Ishikawa (cell line): ENCODE measurements at regions not wholly inside any gene's neighbourhood (a gene's known extent, or its start where the extent isn't known, plus 50 kb on each side); places are given as distances from the start of the nearest gene placed in this dataset.

ENCODE experiments used
- CEBPB ChIP-seq: IDR thresholded peaks from 2 replicates; pipeline ENCODE4 v1.6.1; 2012
- CREB1 ChIP-seq: IDR thresholded peaks from 2 replicates; pipeline ENCODE4 v1.6.1; 2012; ENCODE audit warnings: low read depth
- EGR1 ChIP-seq: IDR thresholded peaks from 2 replicates; pipeline ENCODE4 v1.6.1; 2012
- EP300 ChIP-seq: IDR thresholded peaks from 2 replicates; pipeline ENCODE4 v1.6.1; 2012; ENCODE audit warnings: borderline replicate concordance
- FOXM1 ChIP-seq: IDR thresholded peaks from 2 replicates; pipeline ENCODE4 v1.6.1; 2012; ENCODE audit warnings: low read depth, borderline replicate concordance
- NFIC ChIP-seq: IDR thresholded peaks from 2 replicates; pipeline ENCODE4 v1.6.1; 2012
- RAD21 ChIP-seq: IDR thresholded peaks from 2 replicates; pipeline ENCODE4 v1.6.1; 2012; ENCODE audit warnings: low read depth
- TAF1 ChIP-seq: IDR thresholded peaks from 2 replicates; pipeline ENCODE4 v1.6.1; 2012; ENCODE audit warnings: low read depth, mild to moderate bottlenecking
- TCF12 ChIP-seq: IDR thresholded peaks from 2 replicates; pipeline ENCODE4 v1.6.1; 2012; ENCODE audit warnings: low read depth
- TEAD4 ChIP-seq: IDR thresholded peaks from 2 replicates; pipeline ENCODE4 v1.6.1; 2012
- YY1 ChIP-seq: IDR thresholded peaks from 2 replicates; pipeline ENCODE4 v1.6.1; 2012; ENCODE audit warnings: low read depth
- ZBTB7A ChIP-seq: IDR thresholded peaks from 2 replicates; pipeline ENCODE4 v1.6.1; 2012; ENCODE audit warnings: low read depth
- TF ChIP-seq, protein P1 (sequence below): IDR thresholded peaks from 2 replicates; pipeline ENCODE4 v1.6.1; 2012
- TF ChIP-seq, protein P2 (sequence below): IDR thresholded peaks from 2 replicates; pipeline ENCODE4 v1.6.1; 2012; ENCODE audit warnings: low read depth, mild to moderate bottlenecking
- TF ChIP-seq, protein P3 (sequence below): IDR thresholded peaks from 2 replicates; pipeline ENCODE4 v1.6.1; 2012

DNA sequence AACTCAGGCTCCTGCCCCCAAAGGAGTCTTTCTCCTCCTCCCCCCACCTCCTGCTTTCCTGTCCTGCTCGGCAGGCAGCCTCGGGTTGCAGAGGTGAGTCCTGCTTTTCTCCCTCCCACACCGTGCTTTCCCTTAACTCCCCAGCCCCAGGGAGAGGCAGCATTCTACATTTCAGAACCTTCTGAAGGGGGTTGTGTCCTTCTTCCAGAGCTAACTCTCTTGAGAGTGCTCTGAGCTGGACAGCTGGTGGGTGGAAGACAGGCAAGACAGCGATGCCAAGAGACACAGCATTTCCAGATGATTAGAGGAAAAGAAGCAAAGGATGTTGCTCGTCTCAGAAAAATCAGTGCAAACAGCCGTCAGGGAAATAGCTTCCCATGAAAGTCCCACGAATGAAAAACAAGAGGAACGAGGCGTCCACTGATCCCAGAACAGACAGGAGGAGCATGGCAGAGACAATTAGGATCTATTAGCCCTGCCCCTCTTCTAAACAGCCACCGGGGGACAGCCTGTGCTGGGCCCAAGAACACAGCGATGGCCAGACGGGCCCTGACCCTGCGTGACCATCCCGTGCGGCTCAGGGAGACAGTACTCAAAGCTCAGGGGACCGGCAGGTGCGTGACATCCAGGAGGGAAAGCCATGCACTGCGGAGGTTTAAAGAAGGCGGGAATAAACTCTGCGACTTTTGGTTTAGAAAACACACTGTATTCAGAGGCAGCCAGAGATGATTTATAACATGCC is 216.5 kb upstream of the RTL1 start:
- TF ChIP-seq, protein P1, sequence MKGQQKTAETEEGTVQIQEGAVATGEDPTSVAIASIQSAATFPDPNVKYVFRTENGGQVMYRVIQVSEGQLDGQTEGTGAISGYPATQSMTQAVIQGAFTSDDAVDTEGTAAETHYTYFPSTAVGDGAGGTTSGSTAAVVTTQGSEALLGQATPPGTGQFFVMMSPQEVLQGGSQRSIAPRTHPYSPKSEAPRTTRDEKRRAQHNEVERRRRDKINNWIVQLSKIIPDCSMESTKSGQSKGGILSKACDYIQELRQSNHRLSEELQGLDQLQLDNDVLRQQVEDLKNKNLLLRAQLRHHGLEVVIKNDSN = no peak
- no peak for TF ChIP-seq RAD21
- TF ChIP-seq, protein P2, sequence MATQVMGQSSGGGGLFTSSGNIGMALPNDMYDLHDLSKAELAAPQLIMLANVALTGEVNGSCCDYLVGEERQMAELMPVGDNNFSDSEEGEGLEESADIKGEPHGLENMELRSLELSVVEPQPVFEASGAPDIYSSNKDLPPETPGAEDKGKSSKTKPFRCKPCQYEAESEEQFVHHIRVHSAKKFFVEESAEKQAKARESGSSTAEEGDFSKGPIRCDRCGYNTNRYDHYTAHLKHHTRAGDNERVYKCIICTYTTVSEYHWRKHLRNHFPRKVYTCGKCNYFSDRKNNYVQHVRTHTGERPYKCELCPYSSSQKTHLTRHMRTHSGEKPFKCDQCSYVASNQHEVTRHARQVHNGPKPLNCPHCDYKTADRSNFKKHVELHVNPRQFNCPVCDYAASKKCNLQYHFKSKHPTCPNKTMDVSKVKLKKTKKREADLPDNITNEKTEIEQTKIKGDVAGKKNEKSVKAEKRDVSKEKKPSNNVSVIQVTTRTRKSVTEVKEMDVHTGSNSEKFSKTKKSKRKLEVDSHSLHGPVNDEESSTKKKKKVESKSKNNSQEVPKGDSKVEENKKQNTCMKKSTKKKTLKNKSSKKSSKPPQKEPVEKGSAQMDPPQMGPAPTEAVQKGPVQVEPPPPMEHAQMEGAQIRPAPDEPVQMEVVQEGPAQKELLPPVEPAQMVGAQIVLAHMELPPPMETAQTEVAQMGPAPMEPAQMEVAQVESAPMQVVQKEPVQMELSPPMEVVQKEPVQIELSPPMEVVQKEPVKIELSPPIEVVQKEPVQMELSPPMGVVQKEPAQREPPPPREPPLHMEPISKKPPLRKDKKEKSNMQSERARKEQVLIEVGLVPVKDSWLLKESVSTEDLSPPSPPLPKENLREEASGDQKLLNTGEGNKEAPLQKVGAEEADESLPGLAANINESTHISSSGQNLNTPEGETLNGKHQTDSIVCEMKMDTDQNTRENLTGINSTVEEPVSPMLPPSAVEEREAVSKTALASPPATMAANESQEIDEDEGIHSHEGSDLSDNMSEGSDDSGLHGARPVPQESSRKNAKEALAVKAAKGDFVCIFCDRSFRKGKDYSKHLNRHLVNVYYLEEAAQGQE = no peak
- TF ChIP-seq CEBPB = no peak
- TF ChIP-seq EP300 = no peak

DNA sequence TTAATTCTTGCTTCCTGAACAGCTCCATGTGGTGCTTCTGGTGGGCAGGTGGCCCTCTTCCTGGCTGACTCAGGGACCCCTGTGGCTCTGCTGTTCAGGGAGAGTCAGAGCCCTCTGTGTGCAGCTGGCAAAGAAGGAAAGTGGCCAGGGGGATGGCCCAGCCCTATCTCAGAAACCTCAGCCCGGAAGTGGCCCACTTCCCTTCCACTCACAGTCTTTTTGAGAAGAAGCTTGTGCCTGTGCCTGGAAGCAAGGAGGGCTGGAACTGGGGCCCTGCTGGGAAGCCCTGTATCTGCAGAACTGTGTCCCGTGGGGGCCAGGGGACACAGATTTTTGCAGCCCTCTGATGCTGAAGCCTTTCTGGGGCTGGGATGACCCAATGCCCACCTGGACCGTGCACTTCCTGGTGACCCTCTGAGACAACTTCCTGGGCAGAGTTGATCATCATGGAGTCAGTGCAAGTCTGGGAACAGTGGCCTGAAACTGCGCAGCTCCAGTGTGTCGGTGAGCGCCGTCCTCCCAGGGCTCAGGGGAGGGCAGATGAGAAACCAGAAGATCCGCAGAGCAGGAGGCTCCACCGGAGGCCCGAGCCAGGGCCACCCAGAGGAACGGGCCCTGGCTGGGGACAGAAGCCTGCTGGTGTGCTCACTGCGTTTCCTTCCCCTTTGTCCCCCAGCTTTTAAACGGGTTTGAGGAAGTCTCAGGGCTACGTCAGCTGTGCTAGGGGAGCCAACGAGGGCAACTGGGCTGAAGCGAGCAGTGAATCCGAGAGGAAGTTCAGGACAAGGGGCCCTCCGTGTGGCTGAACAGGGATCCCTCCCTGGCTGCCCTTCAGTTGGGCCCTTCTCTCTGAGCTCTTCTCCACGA is 217.4 kb upstream of the RTL1 start:
- TF ChIP-seq RAD21 (no peak), ZBTB7A (no peak)

DNA sequence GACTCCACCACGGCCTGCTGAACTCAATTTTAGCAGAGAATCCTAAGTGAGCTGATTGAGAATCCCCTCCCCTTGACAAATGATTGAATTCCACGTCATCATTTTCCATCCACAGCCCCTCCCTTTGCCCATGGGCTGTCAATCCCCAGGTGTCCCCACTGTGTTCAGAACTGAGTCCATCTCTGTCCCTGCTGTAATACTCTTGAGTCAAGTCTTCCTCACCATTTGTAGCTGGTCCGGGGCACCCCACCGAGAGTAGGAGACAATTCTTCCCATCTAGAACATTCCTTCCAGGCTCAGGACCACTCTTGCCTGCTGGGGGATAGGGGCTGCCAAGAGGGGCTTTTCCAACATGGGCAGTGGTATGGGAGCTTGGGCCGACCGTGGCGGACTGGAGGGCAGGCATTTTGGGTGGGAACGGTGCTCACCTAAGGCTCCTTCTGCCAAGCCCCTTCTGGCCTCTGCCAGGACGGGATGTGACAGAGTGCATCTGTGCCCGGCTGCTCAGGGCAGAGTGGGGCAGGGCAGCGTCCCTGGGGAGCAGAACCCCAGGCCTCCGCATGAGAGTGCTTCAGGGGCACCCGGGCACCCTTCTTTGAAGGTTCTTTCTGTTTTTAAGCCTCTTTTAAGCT is 218.1 kb upstream of the RTL1 start:
- TF ChIP-seq TEAD4 (no peak), TCF12 (no peak), CEBPB (no peak), ZBTB7A (no peak), FOXM1 (no peak), EP300 (no peak), EGR1 (no peak), NFIC (no peak), CREB1 (no peak), TAF1 (no peak), YY1 (no peak), RAD21 (no peak)
- TF ChIP-seq, protein P1 = no peak
- TF ChIP-seq, protein P3, sequence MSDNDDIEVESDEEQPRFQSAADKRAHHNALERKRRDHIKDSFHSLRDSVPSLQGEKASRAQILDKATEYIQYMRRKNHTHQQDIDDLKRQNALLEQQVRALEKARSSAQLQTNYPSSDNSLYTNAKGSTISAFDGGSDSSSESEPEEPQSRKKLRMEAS = no peak
- TF ChIP-seq, protein P2 = no peak

DNA sequence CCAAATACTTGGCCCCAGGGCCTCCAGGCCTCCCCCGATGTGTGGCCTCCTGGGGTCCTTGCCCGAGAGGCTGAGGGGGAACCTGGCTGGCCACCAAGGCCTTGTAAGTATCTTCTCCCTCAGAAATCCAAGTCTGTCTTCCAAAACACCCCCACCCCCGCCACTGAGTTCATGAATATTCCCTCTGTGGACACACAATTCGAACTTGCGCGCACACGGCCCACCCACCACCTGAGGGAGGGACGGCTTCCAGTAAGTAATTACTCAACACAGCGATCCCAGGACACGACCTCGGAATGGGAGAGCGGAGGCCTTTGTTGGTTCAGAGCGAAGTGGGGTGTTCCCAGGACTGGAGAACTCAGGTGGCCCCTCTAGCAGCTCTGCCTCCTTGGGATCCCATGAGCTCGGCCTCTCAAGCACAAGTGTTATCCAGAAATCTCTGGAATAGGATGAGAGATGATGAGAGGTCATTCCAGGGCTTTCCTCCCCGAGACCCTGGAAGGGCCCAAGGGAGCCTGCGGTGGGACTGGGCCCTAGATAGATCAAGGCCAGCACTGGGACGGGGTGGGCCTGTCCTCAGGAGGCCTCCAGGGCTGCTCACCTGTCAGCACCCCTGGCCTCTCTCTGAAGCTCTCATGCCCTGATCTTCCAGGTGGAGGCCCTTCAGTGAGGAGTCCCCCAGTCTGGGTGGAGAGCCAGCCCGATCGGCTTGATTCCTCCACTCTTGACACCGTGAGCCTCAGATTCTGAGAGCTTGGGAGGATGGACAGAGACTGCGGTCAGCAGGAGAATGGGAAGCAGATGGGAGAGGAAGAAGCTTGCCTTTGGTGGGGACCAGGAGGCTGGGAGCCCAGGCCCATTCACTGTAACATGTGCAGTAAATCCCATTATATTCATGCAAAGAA is 219.0 kb upstream of the RTL1 start:
- TF ChIP-seq, protein P1 = no peak
- TF ChIP-seq ZBTB7A (no peak), FOXM1 (no peak), CREB1 (no peak)
